ENCODE measurements at regions not wholly inside any gene's neighbourhood (a gene's known extent, or its start where the extent isn't known, plus 50 kb on each side); places are given as distances from the start of the nearest gene placed in this dataset.
"Not testable (repeated sequence)": the region's sequence is repeated elsewhere in the genome, so short reads cannot be mapped to it uniquely, and the experiment has no call there.

DNA sequence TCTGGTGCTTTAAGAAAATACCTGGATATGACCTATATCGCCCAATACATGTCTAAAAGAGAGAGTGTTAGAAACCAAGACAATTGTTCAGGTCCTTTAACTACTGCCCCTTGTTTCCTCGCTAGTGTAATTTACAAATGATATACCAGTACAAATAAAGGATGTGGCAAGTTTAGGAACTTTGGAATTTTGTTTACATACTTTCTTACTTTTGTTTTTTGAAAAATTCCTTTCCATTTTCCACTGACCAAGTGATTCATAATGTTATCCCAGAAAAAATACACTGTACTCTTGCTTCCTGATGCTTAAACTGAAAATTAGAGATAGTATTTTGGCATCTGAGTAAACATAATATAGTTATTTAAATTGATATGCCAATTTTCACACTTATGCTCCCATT lies 96.8 kb upstream of the CSNK1A1L start:
- in situ Hi-C loops (cut with HindIII; ENCODE audit: low pct_unique_long_range_greater_than_20kb, low sequenced_read_pairs) = no loop called here
- DNase-seq (ENCODE audit: low read depth in 1 of 2, low spot score in 1 of 2) = no peak
- TF ChIP-seq JUND (IDR thresholded peaks at IDR 0.05; ENCODE audit: low read depth) = no peak

DNA sequence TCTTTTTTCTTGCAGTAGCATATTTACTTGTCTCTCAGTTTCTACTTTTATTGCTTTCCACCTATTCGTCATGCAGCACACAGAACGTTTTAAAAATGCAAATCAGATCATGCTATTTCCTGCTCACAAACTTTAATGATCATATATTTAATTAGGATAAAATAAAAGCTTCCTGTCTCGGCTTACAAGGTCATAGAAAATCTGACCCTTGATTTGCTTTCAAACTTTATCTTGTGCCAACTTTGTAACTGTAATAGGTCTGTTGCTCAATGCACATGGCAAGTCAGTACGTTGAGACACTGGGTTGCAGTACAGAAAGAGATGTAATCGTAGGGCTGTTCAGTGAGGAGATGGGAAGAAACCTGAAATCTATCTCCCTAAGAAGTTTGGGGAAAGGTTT lies 95.6 kb upstream of the CSNK1A1L start:
- in situ Hi-C loops (cut with HindIII; ENCODE audit: low pct_unique_long_range_greater_than_20kb, low sequenced_read_pairs) = no loop called here
- DNase-seq (ENCODE audit: low read depth in 1 of 2, low spot score in 1 of 2) = no peak
- TF ChIP-seq JUND (IDR thresholded peaks at IDR 0.05; ENCODE audit: low read depth) = no peak

DNA sequence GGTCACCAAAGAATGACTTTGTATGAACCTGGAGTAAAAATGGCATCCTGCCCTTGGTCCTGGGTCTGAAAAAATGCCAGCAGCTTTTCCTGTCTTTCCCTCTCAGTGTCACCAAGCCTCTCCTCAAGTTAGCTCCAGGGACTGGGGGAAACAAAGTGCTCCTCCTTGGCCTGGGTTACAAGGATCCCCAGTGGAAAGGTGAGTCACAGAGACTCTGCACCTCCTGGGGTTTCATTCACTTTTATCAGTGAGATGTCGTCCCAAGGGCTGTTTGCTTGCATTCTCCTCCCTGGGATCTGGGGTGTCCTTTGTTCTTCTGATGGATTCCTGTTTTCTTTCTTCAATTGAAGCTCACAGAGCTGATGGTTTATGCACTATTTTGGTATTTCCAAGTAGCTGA lies 93.2 kb upstream of the CSNK1A1L start:
- DNase-seq (ENCODE audit: low read depth in 1 of 2, low spot score in 1 of 2) = no peak
- TF ChIP-seq JUND (IDR thresholded peaks at IDR 0.05; ENCODE audit: low read depth) = no peak
- in situ Hi-C loops (cut with HindIII; ENCODE audit: low pct_unique_long_range_greater_than_20kb, low sequenced_read_pairs) = no loop called here

DNA sequence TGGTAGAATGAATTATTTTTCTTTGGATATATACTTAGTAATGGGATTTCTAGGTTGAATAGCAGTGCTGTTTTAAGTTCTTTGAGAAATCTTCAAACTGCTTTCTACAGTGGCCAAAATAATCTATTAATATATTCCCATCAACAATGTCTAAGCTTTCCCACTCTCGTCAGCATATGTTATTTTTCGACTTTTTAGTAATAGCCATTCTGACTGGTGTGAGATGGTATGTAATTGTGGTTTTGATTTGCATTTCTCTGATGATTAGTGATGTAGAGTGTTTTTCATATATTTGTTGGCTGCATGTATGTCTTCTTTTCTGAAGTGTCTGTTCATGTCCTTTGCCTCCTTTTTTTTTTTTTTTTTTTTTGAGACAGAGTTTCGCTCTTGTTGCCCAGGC lies 90.2 kb upstream of the CSNK1A1L start:
- no peak for DNase-seq (ENCODE audit: low read depth in 1 of 2, low spot score in 1 of 2)
- in situ Hi-C loops (cut with HindIII; ENCODE audit: low pct_unique_long_range_greater_than_20kb, low sequenced_read_pairs) = no loop called here
- no peak for TF ChIP-seq JUND (IDR thresholded peaks at IDR 0.05; ENCODE audit: low read depth)

DNA sequence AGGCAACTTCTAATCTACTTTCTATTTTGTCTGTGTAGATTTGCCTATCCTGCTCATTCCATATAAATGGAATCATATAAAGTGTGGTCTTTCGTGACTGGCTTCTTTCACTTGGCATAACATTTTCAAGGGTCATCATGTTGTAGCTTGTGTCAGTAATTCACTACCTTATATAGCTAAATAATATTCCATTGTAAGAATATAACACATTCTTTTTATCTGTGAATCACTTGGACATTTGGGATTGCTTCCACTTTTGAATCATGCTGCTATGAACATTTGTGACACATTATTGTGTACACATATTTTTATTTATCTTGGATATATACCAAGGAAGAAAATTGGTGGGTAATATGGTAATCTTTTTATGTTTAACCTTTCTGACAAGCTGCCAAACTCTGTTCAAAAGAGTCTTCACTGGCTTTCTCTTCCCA lies 89.0 kb upstream of the CSNK1A1L start:
- TF ChIP-seq JUND (IDR thresholded peaks at IDR 0.05; ENCODE audit: low read depth) = no peak
- in situ Hi-C loops (cut with HindIII; ENCODE audit: low pct_unique_long_range_greater_than_20kb, low sequenced_read_pairs) = no loop called here
- no peak for DNase-seq (ENCODE audit: low read depth in 1 of 2, low spot score in 1 of 2)

GRCh38 chr13:37192956-37193355 lies 87.5 kb upstream of the CSNK1A1L start:
- no peak for TF ChIP-seq JUND (IDR thresholded peaks at IDR 0.05; ENCODE audit: low read depth)
- in situ Hi-C loops (cut with HindIII; ENCODE audit: low pct_unique_long_range_greater_than_20kb, low sequenced_read_pairs) = no loop called here
- no peak for DNase-seq (ENCODE audit: low read depth in 1 of 2, low spot score in 1 of 2)

DNA sequence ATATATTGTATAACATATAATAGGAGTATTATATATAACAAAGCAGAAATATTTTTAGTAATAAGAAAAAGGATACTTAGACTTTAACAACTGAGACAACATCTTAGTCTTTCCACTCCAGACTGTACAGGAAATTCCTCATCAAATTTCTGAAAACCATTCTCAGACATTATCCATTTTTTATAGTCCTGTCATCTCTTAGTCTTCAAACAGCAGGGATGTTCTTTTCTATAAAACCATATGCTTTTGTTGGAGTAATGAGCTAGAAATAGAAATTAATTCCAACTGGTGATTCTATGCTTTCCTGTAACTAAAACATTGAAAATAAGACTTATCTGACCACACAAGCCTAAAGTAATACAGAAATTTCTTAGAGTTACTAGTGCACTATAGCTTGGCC lies 82.2 kb upstream of the CSNK1A1L start:
- DNase-seq (ENCODE audit: low read depth in 1 of 2, low spot score in 1 of 2) = no peak
- TF ChIP-seq JUND (IDR thresholded peaks at IDR 0.05; ENCODE audit: low read depth) = no peak
- in situ Hi-C loops (cut with HindIII; ENCODE audit: low pct_unique_long_range_greater_than_20kb, low sequenced_read_pairs) = no loop called here

DNA sequence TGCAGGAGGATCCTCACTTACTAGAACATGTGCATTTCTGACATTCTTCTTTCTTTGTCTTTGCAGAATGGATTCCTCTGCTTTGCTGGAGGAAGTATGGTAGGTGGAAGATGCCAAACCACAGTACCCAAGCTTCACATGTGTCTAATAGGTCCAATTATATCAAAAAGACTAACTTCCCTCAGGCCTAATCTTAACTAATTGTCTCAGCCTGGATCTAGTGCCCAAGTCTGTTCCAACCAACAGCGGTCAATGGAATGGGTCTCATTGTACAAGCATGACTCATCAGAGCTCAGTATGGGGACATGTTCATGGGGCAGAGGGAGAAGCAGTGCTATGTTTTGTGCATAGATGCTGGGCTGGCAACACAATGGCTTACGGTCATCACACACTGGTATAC lies 81.6 kb upstream of the CSNK1A1L start:
- TF ChIP-seq JUND (IDR thresholded peaks at IDR 0.05; ENCODE audit: low read depth) = no peak
- in situ Hi-C loops (cut with HindIII; ENCODE audit: low pct_unique_long_range_greater_than_20kb, low sequenced_read_pairs) = no loop called here
- no peak for DNase-seq (ENCODE audit: low read depth in 1 of 2, low spot score in 1 of 2)

- in situ Hi-C loops (cut with HindIII; ENCODE audit: low pct_unique_long_range_greater_than_20kb, low sequenced_read_pairs) = no loop called here
These were observed 76.2 kb upstream of the CSNK1A1L start for GRCh38 chr13:37181620-37182019.

DNA sequence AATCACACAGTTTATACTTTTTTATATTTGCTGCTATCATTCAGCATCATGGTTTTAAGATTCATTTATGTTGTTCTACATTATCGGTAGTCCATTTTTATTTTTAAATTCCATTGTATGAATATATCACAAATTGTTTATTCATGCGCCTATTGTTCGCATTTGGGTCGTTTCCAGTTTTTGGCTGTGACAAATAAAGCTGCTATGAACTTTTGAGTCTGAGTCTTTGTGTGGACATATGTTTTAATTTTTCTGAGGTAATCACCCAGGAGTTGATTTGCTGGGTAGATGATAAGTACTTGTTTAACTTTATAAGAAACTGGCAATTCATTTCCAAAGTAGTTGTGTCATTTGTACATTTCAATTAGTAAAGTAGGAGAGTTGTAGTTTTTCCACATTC lies 74.2 kb upstream of the CSNK1A1L start:
- in situ Hi-C loops (cut with HindIII; ENCODE audit: low pct_unique_long_range_greater_than_20kb, low sequenced_read_pairs) = no loop called here
- TF ChIP-seq JUND (IDR thresholded peaks at IDR 0.05; ENCODE audit: low read depth) = no peak
- no peak for DNase-seq (ENCODE audit: low read depth in 1 of 2, low spot score in 1 of 2)

More at GRCh38 chr13:37181620-37182019, 76.2 kb upstream of the CSNK1A1L start:
- no peak for TF ChIP-seq JUND (IDR thresholded peaks at IDR 0.05; ENCODE audit: low read depth)
- no peak for DNase-seq (ENCODE audit: low read depth in 1 of 2, low spot score in 1 of 2)

DNA sequence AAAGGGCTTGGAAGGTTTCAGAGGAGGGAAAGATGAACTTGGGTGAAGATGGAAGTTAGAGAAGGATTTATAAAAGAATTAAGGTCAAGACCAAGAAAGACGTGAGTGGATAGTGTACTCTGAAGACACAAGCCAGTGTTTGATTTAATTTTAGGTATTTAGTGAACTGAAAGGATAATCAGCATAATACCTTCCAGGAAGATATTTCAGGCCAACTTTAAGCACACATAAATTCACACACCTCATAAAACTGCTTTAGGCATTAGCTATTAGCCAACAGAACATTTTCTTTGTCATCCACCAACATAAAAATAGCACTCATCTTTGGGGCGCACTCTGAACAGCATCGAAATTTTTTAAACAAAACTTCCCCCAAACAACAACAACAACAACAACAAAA lies 71.7 kb upstream of the CSNK1A1L start:
- no peak for DNase-seq (ENCODE audit: low read depth in 1 of 2, low spot score in 1 of 2)
- TF ChIP-seq JUND (IDR thresholded peaks at IDR 0.05; ENCODE audit: low read depth) = no peak
- in situ Hi-C loops (cut with HindIII; ENCODE audit: low pct_unique_long_range_greater_than_20kb, low sequenced_read_pairs) = no loop called here

DNA sequence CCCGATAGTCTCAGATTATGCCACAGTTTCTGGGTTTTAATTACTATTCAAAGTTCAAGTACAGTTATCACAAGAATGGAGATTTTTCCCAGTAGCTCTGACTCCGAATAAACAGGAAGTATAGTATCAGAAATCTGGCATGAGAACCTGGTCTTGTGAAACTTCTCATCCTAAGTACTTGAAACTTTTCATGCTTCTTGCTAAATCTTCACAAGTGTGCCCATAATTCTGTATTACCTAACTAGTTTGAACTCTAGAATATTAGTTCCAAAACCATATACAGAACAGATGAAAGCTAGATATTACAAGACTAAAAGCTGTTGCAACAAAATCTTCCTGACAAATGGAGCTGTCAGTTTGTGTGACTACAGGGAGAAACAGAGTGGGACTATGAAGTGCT lies 70.5 kb upstream of the CSNK1A1L start:
- TF ChIP-seq JUND (IDR thresholded peaks at IDR 0.05; ENCODE audit: low read depth) = no peak
- in situ Hi-C loops (cut with HindIII; ENCODE audit: low pct_unique_long_range_greater_than_20kb, low sequenced_read_pairs) = no loop called here
- no peak for DNase-seq (ENCODE audit: low read depth in 1 of 2, low spot score in 1 of 2)

DNA sequence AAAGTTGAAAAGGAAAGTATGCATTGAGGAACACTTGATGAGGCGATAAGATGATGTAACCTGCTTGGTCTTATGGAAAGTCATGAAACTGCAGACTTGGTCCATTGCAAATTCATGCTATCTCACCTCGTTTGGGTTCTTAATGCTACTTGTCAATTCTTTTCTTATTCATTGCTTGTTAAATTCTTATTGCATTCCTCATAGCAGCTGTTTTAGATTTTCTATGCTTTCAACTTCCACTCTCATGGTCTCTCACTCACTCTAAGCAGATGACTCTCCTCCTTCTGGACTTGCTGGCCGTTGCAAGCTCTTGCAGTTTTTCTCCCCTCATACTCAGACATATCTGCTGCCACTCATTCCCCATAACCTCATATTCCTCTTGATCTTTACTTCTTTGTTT lies 67.8 kb upstream of the CSNK1A1L start:
- DNase-seq (ENCODE audit: low read depth in 1 of 2, low spot score in 1 of 2) = no peak
- in situ Hi-C loops (cut with HindIII; ENCODE audit: low pct_unique_long_range_greater_than_20kb, low sequenced_read_pairs) = no loop called here
- no peak for TF ChIP-seq JUND (IDR thresholded peaks at IDR 0.05; ENCODE audit: low read depth)

- in situ Hi-C loops (cut with HindIII; ENCODE audit: low pct_unique_long_range_greater_than_20kb, low sequenced_read_pairs); DNase-seq (ENCODE audit: low read depth in 1 of 2, low spot score in 1 of 2): not testable (repeated sequence)
These were observed 66.8 kb upstream of the CSNK1A1L start for GRCh38 chr13:37172226-37172625.

DNA sequence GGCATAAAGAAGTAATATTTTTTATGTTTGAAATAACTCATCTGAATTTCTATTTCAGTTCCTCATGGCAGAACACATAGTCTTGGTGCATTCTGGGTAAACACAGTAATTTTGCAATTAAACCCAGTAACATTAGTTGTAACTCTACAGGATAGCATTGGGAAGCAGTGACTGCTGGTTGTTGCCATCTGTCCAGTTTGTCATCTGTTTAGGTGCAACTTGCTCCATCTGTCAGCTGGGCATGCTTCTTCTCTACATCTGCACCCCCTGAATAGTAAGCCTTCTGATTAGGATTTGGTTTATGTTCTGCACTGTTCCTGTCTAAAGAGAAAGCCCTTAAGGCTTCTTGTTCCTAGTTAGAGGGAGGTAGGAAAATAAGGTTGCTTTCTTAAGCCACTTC lies 63.5 kb upstream of the CSNK1A1L start:
- DNase-seq (ENCODE audit: low read depth in 1 of 2, low spot score in 1 of 2) = no peak
- no peak for TF ChIP-seq JUND (IDR thresholded peaks at IDR 0.05; ENCODE audit: low read depth)
- in situ Hi-C loops (cut with HindIII; ENCODE audit: low pct_unique_long_range_greater_than_20kb, low sequenced_read_pairs) = no loop called here
